Spleen (tissue), 7 donors: ENCODE measurements at regions not wholly inside any gene's neighbourhood (a gene's known extent, or its start where the extent isn't known, plus 50 kb on each side); places are given as distances from the start of the nearest gene placed in this dataset.

Experiments
- POLR2A ChIP-seq, 3 donors: fragments of 450-650 bp; IDR thresholded peaks; one replicate each; pipeline ENCODE4 v1.5.1; 2017; ENCODE audit warnings: antibody characterized with exemption in 3 of 3, mild to moderate bottlenecking in 1 of 3
- TF ChIP-seq, protein P1 (sequence below), 11 experiments: fragments of 200-600 bp in 7 of 11; fragments of 450-650 bp in 4 of 11; sonication (generic) in 4 of 11; IDR thresholded peaks in 8 of 11; conservative IDR thresholded peaks in 3 of 11; 1 replicate in 7 of 11; 2 replicates in 4 of 11; pipeline versions ENCODE4 v1.4.0 to v1.8.0; 2016 to 2021; ENCODE audit warnings: antibody characterized with exemption in 11 of 11, inconsistent platforms in 4 of 11, mild to moderate bottlenecking in 1 of 11
- donor health status: DM: no; HTN: no; CAD: no; lungs with moderate emphysema.
- donor health status: DM: no; HTN: no; CAD: no.
- donor health status: DM: no; HTN: no; CAD: no.

- TF ChIP-seq POLR2A (IDR thresholded peaks at IDR 0.05) = no peak
- TF ChIP-seq, protein P1, sequence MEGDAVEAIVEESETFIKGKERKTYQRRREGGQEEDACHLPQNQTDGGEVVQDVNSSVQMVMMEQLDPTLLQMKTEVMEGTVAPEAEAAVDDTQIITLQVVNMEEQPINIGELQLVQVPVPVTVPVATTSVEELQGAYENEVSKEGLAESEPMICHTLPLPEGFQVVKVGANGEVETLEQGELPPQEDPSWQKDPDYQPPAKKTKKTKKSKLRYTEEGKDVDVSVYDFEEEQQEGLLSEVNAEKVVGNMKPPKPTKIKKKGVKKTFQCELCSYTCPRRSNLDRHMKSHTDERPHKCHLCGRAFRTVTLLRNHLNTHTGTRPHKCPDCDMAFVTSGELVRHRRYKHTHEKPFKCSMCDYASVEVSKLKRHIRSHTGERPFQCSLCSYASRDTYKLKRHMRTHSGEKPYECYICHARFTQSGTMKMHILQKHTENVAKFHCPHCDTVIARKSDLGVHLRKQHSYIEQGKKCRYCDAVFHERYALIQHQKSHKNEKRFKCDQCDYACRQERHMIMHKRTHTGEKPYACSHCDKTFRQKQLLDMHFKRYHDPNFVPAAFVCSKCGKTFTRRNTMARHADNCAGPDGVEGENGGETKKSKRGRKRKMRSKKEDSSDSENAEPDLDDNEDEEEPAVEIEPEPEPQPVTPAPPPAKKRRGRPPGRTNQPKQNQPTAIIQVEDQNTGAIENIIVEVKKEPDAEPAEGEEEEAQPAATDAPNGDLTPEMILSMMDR (IDR thresholded peaks at IDR 0.05 in 8 of 11, conservative IDR thresholded peaks at IDR 0.05 in 3 of 11) = no peak
Measured at GRCh38 chr3:59317386-59317785, 267.6 kb upstream of the CFAP20DC start.
